Duodenal mucosa (tissue), 2 donors: ENCODE measurements at regions not wholly inside any gene's neighbourhood (a gene's known extent, or its start where the extent isn't known, plus 50 kb on each side); places are given as distances from the start of the nearest gene placed in this dataset.

ENCODE experiments used
- H3K27ac ChIP-seq: one replicate; pipeline ENCODE4 v1.7.0; 2013; ENCODE audit warnings: low read depth, low read length
- H3K27me3 ChIP-seq, 2 donors: one replicate each; pipeline ENCODE4 v1.7.0; 2013; ENCODE audit warnings: low read length in 2 of 2, control low read depth in 1 of 2; ENCODE audit not compliant: insufficient read depth in 2 of 2, control insufficient read depth in 1 of 2
- H3K36me3 ChIP-seq, 2 donors: one replicate each; pipeline ENCODE4 v1.7.0; 2013; ENCODE audit warnings: low read length in 2 of 2, control low read depth in 1 of 2; ENCODE audit not compliant: insufficient read depth in 2 of 2, control insufficient read depth in 1 of 2
- H3K4me1 ChIP-seq, 2 donors: one replicate each; pipeline ENCODE4 v1.7.0; 2013; ENCODE audit warnings: low read length in 2 of 2, control low read depth in 1 of 2; ENCODE audit not compliant: insufficient read depth in 2 of 2, control insufficient read depth in 1 of 2
- H3K4me3 ChIP-seq, 2 donors: one replicate each; pipeline ENCODE4 v1.7.0; 2013; ENCODE audit warnings: low read length in 2 of 2, low read depth in 1 of 2
- H3K9ac ChIP-seq, 2 donors: one replicate each; pipeline ENCODE4 v1.7.0; 2013; ENCODE audit warnings: low read length in 2 of 2, low read depth in 1 of 2
- H3K9me3 ChIP-seq, 2 donors: one replicate each; pipeline ENCODE4 v1.7.0; 2013; ENCODE audit warnings: low read length in 2 of 2, control low read depth in 1 of 2; ENCODE audit not compliant: control insufficient read depth in 1 of 2

DNA sequence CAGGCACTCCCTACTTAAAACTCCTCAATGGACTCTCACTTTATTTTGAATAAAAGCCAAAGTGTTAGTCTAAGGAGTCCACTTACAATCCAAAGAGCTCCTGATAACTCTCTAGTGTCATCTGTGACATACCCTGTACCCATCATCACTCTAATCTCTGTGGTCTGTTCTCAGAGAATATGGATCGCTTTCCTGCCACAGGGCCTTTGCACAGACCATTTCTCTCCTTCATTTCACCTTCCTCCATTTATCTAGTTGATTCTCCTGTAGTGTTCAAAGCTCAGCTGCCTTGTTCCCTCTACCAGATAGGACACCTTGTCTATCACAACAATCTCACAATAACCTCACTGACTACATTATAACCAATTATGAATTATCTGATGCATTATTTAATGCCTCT lies 185.4 kb upstream of the KBTBD8 start:
- H3K27me3 ChIP-seq = no peaks in the 10 kb centered on the region
- H3K27ac ChIP-seq = no peak overlapping the region

DNA sequence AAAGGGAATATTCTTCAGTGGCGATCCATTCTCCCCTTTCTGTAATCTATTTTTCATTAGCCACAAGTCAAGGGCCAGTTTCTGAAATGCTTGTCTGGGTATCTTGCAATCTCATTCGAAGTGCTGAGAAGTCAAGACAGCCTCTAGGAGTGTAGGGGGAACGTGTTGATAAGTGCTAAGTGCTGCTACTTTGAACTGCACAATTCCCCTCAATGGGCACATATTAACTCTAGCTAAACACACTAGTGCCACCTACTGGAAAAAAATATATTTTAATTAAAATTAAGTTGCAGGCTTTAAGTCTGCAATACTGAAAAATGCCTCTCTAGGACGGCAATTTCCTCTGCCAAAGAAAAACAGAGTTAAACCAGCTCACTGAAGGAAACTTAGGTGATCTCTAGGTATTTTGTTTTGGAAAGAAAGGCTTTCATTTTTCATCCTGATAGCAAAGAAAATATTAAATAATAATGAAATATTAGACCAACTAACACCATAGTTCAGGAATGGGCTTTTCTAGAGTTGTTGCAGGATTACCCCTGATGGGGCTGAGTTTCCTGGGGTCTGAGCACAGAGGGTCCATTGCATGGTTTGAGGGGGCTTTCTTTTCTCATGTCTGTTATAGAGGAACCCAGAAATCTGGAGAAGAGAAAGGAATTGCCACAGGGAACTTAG lies 181.9 kb upstream of the KBTBD8 start:
- Histone ChIP-seq H3K36me3 (no peaks in the 10 kb centered on the region), H3K27me3 (no peaks in the 10 kb centered on the region), H3K4me1 (peaks cover 0 to 4% of the 10 kb centered on the region in 2 donors), H3K27ac (no peak overlapping the region), H3K9me3 (no peaks in the 10 kb centered on the region), H3K4me3 (no peak overlapping the region), H3K9ac (no peak overlapping the region)

More for the DNA sequence above, 185.4 kb upstream of the KBTBD8 start:
- Histone ChIP-seq H3K4me1 (peaks cover 12 to 18% of the 10 kb centered on the region in 2 donors), H3K9ac (no peak overlapping the region), H3K36me3 (no peaks in the 10 kb centered on the region), H3K9me3 (no peaks in the 10 kb centered on the region), H3K4me3 (no peak overlapping the region)

DNA sequence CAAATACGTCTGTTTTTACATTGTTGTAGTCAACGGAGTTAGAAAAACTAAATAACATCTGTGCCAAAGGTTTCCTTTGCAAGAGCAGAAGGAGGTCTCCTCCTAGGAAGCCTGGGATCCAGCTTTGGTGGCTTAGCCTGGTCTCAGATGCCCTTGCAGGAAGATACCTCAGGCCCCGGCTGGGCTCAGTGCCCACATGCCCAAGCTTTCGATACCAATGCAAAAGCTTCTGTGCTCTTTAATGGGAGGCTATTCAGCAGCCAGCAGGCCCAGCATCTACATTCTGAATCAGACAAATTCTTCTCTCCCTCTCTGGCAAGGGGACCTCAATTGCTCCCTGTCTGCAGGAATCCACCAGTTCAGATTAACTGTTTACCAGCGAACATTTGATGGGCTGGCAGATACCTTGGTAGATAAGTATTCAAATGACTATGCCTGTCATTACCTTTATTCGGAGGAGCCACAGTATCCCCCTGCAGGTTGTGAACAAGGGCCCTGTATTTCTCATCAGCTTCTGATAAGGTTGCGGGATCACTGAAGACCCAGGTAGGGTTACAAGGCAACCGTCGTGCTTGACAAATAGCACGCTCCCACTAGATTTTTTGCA lies 180.1 kb upstream of the KBTBD8 start:
- Histone ChIP-seq H3K9me3 (no peaks in the 10 kb centered on the region), H3K4me1 (peaks cover 0 to 4% of the 10 kb centered on the region in 2 donors), H3K27ac (no peak overlapping the region), H3K9ac (no peak overlapping the region), H3K36me3 (no peaks in the 10 kb centered on the region), H3K27me3 (no peaks in the 10 kb centered on the region), H3K4me3 (no peak overlapping the region)

DNA sequence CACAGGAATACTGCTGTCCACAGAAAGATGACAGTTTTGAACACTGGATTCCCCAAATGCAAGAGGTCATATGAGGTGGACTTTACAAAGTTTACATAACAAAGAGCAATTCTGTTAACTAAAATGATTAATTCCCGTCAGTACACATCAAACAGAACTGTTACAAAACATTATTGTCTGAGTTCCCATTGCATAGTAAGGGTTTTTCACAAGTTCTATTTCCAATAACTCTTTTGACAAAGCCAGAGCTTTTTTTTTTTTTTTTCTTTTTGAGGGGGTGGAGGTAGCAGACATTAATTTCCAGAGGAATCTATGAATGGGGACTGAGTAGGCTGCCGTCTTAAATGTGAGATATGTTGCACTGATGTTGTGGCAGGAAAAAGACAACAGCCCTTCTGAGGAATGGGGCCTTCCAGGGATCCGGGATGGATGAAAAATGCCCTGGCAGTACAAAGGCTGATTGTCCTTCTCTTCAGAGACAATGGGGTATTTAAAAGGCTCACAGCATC lies 178.1 kb upstream of the KBTBD8 start:
- Histone ChIP-seq H3K9ac (no peak overlapping the region), H3K4me3 (no peak overlapping the region), H3K27me3 (no peaks in the 10 kb centered on the region), H3K4me1 (peaks cover 0 to 4% of the 10 kb centered on the region in 2 donors), H3K36me3 (no peaks in the 10 kb centered on the region), H3K27ac (no peak overlapping the region), H3K9me3 (no peaks in the 10 kb centered on the region)

DNA sequence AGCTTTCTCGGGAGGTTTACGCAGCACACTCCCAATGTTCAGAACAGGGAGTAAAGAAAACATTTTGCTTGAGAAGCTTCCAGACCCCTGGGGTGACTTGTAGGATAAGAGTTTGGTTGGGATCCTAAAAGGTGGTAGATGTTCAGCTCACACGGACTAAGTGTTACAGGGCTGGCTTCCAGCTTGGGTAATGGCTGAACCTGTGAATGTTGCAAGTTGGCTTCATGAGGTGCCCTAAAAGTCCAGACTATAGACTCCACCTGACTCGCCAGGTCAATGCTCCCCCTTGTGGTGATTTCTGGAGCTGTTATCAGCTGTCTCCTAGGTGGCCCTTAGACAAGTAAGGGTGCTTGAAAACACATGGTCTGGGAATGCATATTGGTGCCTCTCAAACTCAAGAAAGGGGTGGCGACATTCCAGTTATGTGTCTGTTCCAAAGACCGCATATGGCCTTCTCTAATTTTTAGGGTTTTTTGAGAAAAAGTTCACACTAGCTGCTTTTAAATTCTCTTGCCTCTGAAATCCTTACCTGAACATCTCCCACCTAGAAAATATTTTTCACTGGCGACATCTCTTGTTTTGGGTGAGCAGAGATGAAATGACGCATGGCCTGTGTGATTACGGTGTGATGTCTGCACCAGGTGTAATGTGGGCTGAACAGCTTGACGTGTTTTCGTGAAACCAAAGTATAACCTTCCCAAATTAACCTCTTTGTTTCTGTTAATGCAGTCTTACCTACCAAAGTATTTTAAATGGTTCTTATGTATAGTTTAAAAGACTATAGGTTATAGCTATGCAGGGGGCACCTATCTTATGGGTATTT lies 175.7 kb upstream of the KBTBD8 start:
- Histone ChIP-seq H3K4me1 (peaks cover 0 to 7% of the 10 kb centered on the region in 2 donors), H3K27ac (no peak overlapping the region), H3K9ac (no peak overlapping the region), H3K27me3 (no peaks in the 10 kb centered on the region), H3K9me3 (no peaks in the 10 kb centered on the region), H3K36me3 (no peaks in the 10 kb centered on the region), H3K4me3 (no peak overlapping the region)

DNA sequence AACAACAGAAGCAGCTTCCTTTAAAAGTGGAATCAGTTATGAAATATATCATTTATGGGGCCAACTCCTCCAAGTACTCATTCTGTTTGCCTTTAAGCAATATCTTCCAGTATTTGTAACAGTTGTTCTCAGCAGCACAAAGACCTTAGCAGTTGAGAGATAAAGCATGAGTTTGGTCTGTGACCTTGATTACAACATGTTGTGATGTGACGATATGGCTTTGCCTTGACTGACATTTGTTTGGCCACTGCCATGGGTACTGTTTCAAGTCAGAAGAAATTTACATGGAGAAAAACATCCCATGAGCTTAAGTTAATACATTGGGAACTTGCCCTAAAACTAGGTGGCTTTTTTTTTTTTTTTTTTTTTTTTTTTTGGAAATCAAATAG lies 175.1 kb upstream of the KBTBD8 start:
- peaks cover 0 to 7% of the 10 kb centered on the region in 2 donors for H3K4me1 ChIP-seq
- H3K36me3 ChIP-seq = no peaks in the 10 kb centered on the region
- no peak overlapping the region for H3K4me3 ChIP-seq
- no peak overlapping the region for H3K27ac ChIP-seq
- H3K27me3 ChIP-seq = no peaks in the 10 kb centered on the region
- H3K9me3 ChIP-seq = no peaks in the 10 kb centered on the region
- H3K9ac ChIP-seq = no peak overlapping the region

DNA sequence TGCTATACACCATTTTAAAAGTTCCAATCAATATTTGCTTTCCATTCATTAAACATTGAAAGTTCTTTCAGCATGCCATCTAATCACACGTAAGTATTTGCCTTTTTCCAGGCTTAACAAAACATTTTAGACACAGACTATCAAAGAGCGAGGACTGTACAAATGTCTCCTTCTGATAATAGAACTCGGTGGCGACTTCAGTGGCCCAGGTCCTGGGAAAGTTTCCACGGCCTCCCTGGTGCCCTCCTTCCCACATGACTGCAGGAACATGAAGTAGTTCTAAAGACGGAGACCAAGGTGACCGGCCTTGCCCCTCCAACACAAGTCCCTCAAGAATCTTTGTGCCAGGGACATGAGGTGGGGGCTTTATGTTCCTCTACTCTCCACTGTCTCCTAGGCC lies 174.6 kb upstream of the KBTBD8 start:
- Histone ChIP-seq H3K4me3 (no peak overlapping the region), H3K9me3 (no peaks in the 10 kb centered on the region), H3K27me3 (no peaks in the 10 kb centered on the region), H3K36me3 (no peaks in the 10 kb centered on the region), H3K9ac (no peak overlapping the region), H3K27ac (no peak overlapping the region), H3K4me1 (peaks cover 0 to 7% of the 10 kb centered on the region in 2 donors)

DNA sequence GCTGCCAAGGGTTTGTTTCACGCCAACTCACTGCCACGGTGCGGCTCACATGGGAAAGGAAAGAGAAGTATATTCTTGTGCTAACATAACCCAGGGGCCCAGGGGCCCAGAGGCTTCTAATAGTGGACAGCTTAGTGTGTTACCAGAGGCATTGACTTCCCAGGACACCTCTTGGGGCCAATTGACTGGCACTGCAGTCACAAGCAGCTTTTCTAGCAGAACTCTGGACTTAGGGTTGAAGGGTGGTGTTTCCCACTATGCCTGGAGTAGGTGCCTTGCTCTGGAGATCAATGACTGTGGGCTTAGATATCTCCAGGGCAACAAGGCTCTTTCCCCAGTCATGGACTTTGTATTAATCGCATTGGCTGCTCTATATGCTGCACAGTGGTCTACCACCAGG lies 172.7 kb upstream of the KBTBD8 start:
- no peak overlapping the region for H3K9ac ChIP-seq
- peaks cover 1 to 7% of the 10 kb centered on the region in 2 donors for H3K4me1 ChIP-seq
- no peak overlapping the region for H3K27ac ChIP-seq
- no peaks in the 10 kb centered on the region for H3K27me3 ChIP-seq
- no peaks in the 10 kb centered on the region for H3K9me3 ChIP-seq
- no peak overlapping the region for H3K4me3 ChIP-seq
- H3K36me3 ChIP-seq = no peaks in the 10 kb centered on the region

DNA sequence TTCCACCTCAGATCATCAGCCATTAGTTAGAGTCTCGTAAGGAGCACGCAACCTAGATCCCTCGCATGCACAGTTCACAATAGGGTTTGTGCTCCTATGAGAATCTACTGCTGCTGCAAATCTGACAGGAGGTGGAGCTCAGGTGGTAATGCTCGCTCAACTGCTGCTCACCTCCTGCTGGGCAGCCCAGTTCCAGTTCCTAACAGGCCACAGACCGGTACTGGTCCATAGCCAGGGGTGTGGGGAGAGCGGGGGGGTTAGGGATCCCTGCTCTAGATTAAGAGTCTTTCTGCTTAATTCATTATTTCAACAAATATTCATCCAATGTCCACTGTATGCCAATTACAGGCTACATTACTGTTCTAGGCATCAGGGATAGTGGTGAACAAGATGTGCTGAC lies 170.4 kb upstream of the KBTBD8 start:
- H3K4me1 ChIP-seq = peaks cover 7 to 13% of the 10 kb centered on the region in 2 donors
- H3K36me3 ChIP-seq = no peaks in the 10 kb centered on the region
- no peak overlapping the region for H3K9ac ChIP-seq
- H3K27me3 ChIP-seq = no peaks in the 10 kb centered on the region
- no peak overlapping the region for H3K27ac ChIP-seq
- no peaks in the 10 kb centered on the region for H3K9me3 ChIP-seq
- H3K4me3 ChIP-seq = no peak overlapping the region

DNA sequence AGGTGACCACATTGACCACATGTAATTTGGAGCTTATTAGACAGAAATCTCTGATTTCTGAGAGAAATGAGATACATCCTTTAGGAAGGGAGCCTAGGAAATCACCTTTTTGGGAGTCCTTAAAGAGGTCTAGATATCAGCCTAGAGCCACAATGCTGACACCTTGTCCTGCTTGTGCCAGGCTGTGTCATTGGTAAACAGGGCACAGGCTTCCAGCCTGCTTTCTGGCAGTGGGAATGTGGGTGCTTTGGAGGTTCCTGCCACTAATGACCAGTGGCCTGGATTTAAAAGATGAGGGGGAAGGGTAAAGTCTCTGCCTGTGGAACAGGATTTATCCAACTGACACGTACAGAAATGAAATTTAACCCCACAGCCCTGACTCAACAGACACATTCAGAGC lies 169.8 kb upstream of the KBTBD8 start:
- Histone ChIP-seq H3K36me3 (no peaks in the 10 kb centered on the region), H3K4me3 (no peak overlapping the region), H3K9ac (no peak overlapping the region), H3K9me3 (no peaks in the 10 kb centered on the region), H3K4me1 (peaks cover 7 to 13% of the 10 kb centered on the region in 2 donors), H3K27ac (no peak overlapping the region), H3K27me3 (no peaks in the 10 kb centered on the region)
